ENCODE measurements at regions not wholly inside any gene's neighbourhood (a gene's known extent, or its start where the extent isn't known, plus 50 kb on each side); places are given as distances from the start of the nearest gene placed in this dataset.
"Not testable (repeated sequence)": the region's sequence is repeated elsewhere in the genome, so short reads cannot be mapped to it uniquely, and the experiment has no call there.

DNA sequence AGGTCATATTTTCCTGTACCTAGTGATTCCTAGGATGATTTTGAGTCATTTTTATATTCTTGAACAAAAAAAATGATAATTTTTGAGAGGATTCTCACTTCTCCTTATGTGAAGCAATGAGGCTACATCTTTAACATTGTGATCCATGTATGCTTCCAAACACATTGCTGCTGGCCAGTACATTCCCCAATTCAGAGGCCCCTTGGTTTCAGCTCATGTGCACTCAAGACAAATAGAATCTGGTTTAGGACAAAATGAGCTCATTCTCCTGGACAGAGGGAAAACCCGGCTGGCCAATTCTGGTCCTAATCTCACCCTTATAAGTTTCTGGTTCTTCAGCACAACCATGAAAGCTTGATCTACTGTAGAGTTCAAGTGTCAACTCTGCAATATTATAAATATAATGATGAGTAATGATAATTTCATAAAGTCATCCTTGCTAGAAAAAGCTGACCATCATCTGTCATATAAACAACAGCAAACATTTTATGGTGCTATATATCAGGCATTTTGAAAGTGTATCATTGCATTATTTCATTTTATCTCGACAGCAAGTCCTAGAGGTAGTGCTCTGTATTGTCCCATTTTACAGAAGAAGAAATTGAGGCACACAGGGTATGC lies 139.1 kb upstream of the ZNF366 start:
- intact Hi-C loops (cut with DNase I; ENCODE audit: low total_unique reads) = no loop called here
- Histone ChIP-seq H3K36me3 (no peaks in the 10 kb centered on the region), H3K27me3 (no peaks in the 10 kb centered on the region), H3K27ac (no peak overlapping the region), H3K4me3 (no peak overlapping the region), H3K9me3 (no peaks in the 10 kb centered on the region), H3K4me1 (no peaks in the 10 kb centered on the region)
- no peak for DNase-seq
- TF ChIP-seq, protein P1, sequence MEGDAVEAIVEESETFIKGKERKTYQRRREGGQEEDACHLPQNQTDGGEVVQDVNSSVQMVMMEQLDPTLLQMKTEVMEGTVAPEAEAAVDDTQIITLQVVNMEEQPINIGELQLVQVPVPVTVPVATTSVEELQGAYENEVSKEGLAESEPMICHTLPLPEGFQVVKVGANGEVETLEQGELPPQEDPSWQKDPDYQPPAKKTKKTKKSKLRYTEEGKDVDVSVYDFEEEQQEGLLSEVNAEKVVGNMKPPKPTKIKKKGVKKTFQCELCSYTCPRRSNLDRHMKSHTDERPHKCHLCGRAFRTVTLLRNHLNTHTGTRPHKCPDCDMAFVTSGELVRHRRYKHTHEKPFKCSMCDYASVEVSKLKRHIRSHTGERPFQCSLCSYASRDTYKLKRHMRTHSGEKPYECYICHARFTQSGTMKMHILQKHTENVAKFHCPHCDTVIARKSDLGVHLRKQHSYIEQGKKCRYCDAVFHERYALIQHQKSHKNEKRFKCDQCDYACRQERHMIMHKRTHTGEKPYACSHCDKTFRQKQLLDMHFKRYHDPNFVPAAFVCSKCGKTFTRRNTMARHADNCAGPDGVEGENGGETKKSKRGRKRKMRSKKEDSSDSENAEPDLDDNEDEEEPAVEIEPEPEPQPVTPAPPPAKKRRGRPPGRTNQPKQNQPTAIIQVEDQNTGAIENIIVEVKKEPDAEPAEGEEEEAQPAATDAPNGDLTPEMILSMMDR (IDR thresholded peaks at IDR 0.05) = no peak

- Histone ChIP-seq H3K27ac (no peak overlapping the region), H3K4me1 (no peaks in the 10 kb centered on the region), H3K36me3 (no peaks in the 10 kb centered on the region), H3K9me3 (no peaks in the 10 kb centered on the region), H3K27me3 (no peaks in the 10 kb centered on the region), H3K4me3 (no peak overlapping the region)
- no peak for DNase-seq
- intact Hi-C loops (cut with DNase I; ENCODE audit: low total_unique reads) = no loop called here
- TF ChIP-seq, protein P1 (IDR thresholded peaks at IDR 0.05) = no peak
These were observed 138.0 kb upstream of the ZNF366 start for GRCh38 chr5:72645064-72645846.

DNA sequence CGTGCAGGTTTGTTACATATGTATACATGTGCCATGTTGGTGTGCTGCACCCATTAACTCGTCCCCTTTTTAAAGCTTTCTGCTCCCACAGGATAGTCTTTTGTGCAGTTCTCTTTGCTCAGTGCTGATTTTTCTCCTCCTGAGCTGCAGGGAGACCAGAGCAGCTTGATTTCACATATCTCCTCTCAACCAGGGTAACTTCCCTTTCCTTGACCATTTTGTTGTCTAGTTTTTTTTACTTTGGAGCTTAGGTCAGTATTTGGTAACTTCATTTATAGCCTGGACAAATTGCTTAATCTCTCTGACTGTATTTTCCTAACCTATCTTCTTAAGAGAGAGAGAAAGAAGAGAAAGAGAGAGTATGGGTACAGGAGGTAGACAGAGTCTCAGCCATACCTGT lies 137.1 kb upstream of the ZNF366 start:
- H3K9me3 ChIP-seq = no peaks in the 10 kb centered on the region
- no peak overlapping the region for H3K27ac ChIP-seq
- no peaks in the 10 kb centered on the region for H3K27me3 ChIP-seq
- H3K4me3 ChIP-seq = no peak overlapping the region
- TF ChIP-seq, protein P1 (IDR thresholded peaks at IDR 0.05) = no peak
- no peak for DNase-seq
- no peaks in the 10 kb centered on the region for H3K36me3 ChIP-seq
- H3K4me1 ChIP-seq = no peaks in the 10 kb centered on the region
- intact Hi-C loops (cut with DNase I; ENCODE audit: low total_unique reads) = no loop called here

- intact Hi-C loops (cut with DNase I; ENCODE audit: low total_unique reads) = no loop called here
- Histone ChIP-seq H3K27me3 (no peaks in the 10 kb centered on the region), H3K4me1 (no peaks in the 10 kb centered on the region), H3K9me3 (no peaks in the 10 kb centered on the region), H3K4me3 (no peak overlapping the region), H3K36me3 (no peaks in the 10 kb centered on the region), H3K27ac (no peak overlapping the region)
- TF ChIP-seq, protein P1 (IDR thresholded peaks at IDR 0.05) = no peak
- no peak for DNase-seq
These were observed 134.0 kb upstream of the ZNF366 start for GRCh38 chr5:72641164-72641563.

DNA sequence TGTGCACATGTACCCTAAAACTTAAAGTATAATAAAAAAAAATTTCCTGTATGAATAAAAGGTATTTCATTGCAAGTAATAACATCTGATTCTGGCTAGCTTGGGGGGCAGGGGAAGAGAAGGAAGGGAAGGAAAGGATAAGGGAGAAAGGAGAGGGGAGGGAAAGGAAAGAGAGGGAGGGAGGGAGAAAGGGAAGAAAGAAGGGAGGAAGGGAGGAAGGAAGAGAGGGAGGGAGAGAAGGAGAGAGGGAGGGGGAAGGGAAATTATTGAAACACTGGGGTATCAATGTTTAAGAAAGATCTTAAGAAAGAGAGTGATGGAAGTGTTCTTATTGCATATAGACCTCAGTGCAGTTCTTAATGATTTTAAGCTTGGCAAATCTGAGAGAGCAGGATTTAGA lies 129.8 kb upstream of the ZNF366 start:
- H3K4me3 ChIP-seq = no peak overlapping the region
- DNase-seq = no peak
- no peaks in the 10 kb centered on the region for H3K9me3 ChIP-seq
- no peaks in the 10 kb centered on the region for H3K4me1 ChIP-seq
- no peaks in the 10 kb centered on the region for H3K36me3 ChIP-seq
- intact Hi-C loops (cut with DNase I; ENCODE audit: low total_unique reads) = no loop called here
- no peak overlapping the region for H3K27ac ChIP-seq
- TF ChIP-seq, protein P1 (IDR thresholded peaks at IDR 0.05) = no peak
- no peaks in the 10 kb centered on the region for H3K27me3 ChIP-seq

DNA sequence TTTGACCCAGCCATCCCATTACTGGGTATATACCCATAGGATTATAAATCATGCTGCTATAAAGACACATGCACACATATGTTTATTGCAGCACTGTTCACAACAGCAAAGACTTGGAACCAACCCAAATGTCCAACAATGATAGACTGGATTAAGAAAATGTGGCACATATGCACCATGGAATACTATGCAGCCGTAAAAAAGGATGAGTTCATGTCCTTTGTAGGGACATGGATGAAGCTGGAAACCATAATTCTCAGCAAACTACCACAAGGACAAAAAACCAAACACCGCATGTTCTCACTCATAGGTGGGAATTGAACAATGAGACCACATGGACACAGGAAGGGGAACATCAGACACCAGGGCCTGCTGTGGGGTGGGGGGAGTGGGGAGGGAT lies 129.4 kb upstream of the ZNF366 start:
- H3K27ac ChIP-seq; DNase-seq; H3K4me3 ChIP-seq; H3K36me3 ChIP-seq; H3K27me3 ChIP-seq; intact Hi-C loops (cut with DNase I; ENCODE audit: low total_unique reads); H3K4me1 ChIP-seq; H3K9me3 ChIP-seq: not testable (repeated sequence)
